ENCODE measurements at regions not wholly inside any gene's neighbourhood (a gene's known extent, or its start where the extent isn't known, plus 50 kb on each side); places are given as distances from the start of the nearest gene placed in this dataset.
"Not testable (repeated sequence)": the region's sequence is repeated elsewhere in the genome, so short reads cannot be mapped to it uniquely, and the experiment has no call there.

DNA sequence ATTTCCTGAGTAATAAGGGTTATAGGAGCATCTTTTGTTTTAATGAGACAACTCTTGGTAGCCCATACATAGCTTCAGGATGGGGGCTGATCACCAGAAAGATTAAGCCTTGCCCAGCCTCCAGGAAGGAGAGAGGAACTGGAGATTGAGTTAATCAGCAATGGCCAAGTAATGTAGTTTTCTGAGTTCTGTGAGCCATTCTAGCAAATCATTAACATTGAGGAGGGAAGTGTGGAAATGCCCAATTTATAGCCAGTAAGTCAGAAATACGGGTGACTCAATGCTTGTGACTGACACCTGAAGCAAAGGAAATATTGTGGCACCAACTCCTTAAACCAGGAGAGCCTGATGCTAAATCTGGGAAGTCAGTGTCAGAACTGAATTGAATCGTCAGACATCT, 205.1 kb upstream of the SRD5A2 start:
- Mint-ChIP-seq H3K4me3 (ENCODE audit: unreplicated experiment) (no peak overlapping the region), H3K27me3 (ENCODE audit: insufficient read depth, unreplicated experiment) (peaks cover 3% of the 10 kb centered on the region), H3K4me1 (ENCODE audit: low read depth, unreplicated experiment) (no peaks in the 10 kb centered on the region), H3K36me3 (ENCODE audit: insufficient read depth, unreplicated experiment) (peaks cover 6% of the 10 kb centered on the region), H3K9me3 (ENCODE audit: unreplicated experiment) (peaks cover 36% of the 10 kb centered on the region), H3K27ac (ENCODE audit: unreplicated experiment) (no peak overlapping the region)
- Histone ChIP-seq H3K36me3 (ENCODE audit: control insufficient read depth, insufficient read depth, low read length) (no peaks in the 10 kb centered on the region), H3K4me3 (ENCODE audit: low read depth, low read length) (no peak overlapping the region), H3K9me3 (peaks cover 14% of the 10 kb centered on the region), H3K4me1 (no peaks in the 10 kb centered on the region), H3K27me3 (replicated peaks; ENCODE audit: control insufficient read depth, insufficient read depth, low read length) (no peaks in the 10 kb centered on the region)
- intact Hi-C loops (cut with micrococcal nuclease; ENCODE audit: unreplicated experiment), result no loop called here
- POLR2A ChIA-PET, result no interaction called here
- no TSS peak for BruUV-seq (replicated peaks)
- CTCF ChIA-PET, result no interaction called here
- TF ChIP-seq CTCF (IDR thresholded peaks at IDR 0.05; ENCODE audit: insufficient read depth in 1 of 2, low read depth in 1 of 2, low read length in 1 of 2, severe bottlenecking in 1 of 2, unreplicated experiment in 1 of 2), result no peak
- no peak for DNase-seq

DNA sequence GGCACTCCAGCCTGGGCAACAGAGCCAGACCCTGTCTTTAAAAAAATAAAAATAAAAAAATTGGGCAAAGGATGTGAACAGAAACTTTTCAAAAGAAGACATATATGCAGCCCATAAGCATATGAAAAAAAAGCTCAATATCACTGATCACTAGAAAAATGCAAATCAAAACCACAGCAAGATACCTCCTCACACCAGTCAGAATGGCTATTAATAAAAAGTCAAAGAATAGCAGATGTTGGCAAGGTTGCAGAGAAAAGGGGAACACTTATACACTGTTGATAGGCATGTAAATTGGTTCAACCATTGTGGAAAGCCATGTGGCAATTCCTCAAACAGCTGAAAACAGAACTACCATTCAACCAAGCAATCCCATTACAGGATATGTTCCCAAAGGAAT, 204.1 kb upstream of the SRD5A2 start:
- H3K36me3 Mint-ChIP-seq (ENCODE audit: insufficient read depth, unreplicated experiment), result peaks cover 6% of the 10 kb centered on the region
- Histone ChIP-seq H3K9me3 (peaks cover 14% of the 10 kb centered on the region), H3K27me3 (replicated peaks; ENCODE audit: control insufficient read depth, insufficient read depth, low read length) (no peaks in the 10 kb centered on the region), H3K4me1 (no peaks in the 10 kb centered on the region), H3K4me3 (ENCODE audit: low read depth, low read length) (no peak overlapping the region), H3K36me3 (ENCODE audit: control insufficient read depth, insufficient read depth, low read length) (no peaks in the 10 kb centered on the region)
- no TSS peak for BruUV-seq (replicated peaks)
- no peak for TF ChIP-seq CTCF (IDR thresholded peaks at IDR 0.05; ENCODE audit: insufficient read depth in 1 of 2, low read depth in 1 of 2, low read length in 1 of 2, severe bottlenecking in 1 of 2, unreplicated experiment in 1 of 2)
- no peak for DNase-seq
- no peak overlapping the region for H3K4me3 Mint-ChIP-seq (ENCODE audit: unreplicated experiment)
- intact Hi-C loops (cut with micrococcal nuclease; ENCODE audit: unreplicated experiment), result no loop called here
- peaks cover 5% of the 10 kb centered on the region for H3K27me3 Mint-ChIP-seq (ENCODE audit: insufficient read depth, unreplicated experiment)
- ChIA-PET CTCF (no interaction called here), POLR2A (no interaction called here)
- no peak overlapping the region for H3K27ac Mint-ChIP-seq (ENCODE audit: unreplicated experiment)
- H3K9me3 Mint-ChIP-seq (ENCODE audit: unreplicated experiment), result peaks cover 46% of the 10 kb centered on the region
- no peaks in the 10 kb centered on the region for H3K4me1 Mint-ChIP-seq (ENCODE audit: low read depth, unreplicated experiment)

GRCh38 chr2:31783446-31784091, 202.8 kb upstream of the SRD5A2 start:
- H3K27ac Mint-ChIP-seq (ENCODE audit: unreplicated experiment); H3K27me3 Mint-ChIP-seq (ENCODE audit: insufficient read depth, unreplicated experiment); BruUV-seq (replicated peaks); H3K36me3 Mint-ChIP-seq (ENCODE audit: insufficient read depth, unreplicated experiment); H3K4me1 ChIP-seq; intact Hi-C loops (cut with micrococcal nuclease; ENCODE audit: unreplicated experiment); H3K27me3 ChIP-seq (replicated peaks; ENCODE audit: control insufficient read depth, insufficient read depth, low read length); POLR2A ChIA-PET; CTCF ChIA-PET; H3K36me3 ChIP-seq (ENCODE audit: control insufficient read depth, insufficient read depth, low read length); H3K4me3 ChIP-seq (ENCODE audit: low read depth, low read length); H3K4me3 Mint-ChIP-seq (ENCODE audit: unreplicated experiment); H3K4me1 Mint-ChIP-seq (ENCODE audit: low read depth, unreplicated experiment): not testable (repeated sequence)
- peak; percentile 51 to 67 for DNase-seq
- H3K9me3 Mint-ChIP-seq (ENCODE audit: unreplicated experiment), result peaks cover 50% of the 10 kb centered on the region
- peaks cover 14% of the 10 kb centered on the region for H3K9me3 ChIP-seq

DNA sequence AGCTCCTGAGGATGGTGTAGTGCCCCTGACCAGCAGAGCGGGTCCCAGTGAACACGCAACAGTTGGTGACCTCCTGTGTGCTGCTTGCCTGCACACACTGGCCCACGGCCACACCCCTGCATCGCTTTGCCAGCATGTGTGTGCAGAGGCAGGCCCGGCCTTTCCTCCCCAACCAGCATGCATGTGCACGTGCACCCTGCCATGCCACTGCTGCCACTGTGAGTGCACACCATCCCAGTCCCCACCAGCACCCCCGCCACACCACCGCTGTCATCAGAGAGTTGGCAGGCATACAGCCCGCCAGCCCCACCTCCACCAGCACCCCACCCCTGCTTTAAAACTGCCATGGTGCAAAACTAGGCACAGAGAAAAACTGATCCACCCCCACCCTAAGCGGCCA, 197.4 kb upstream of the SRD5A2 start:
- no peak overlapping the region for H3K4me3 Mint-ChIP-seq (ENCODE audit: unreplicated experiment)
- no TSS peak for BruUV-seq (replicated peaks)
- POLR2A ChIA-PET, result no interaction called here

More for the DNA sequence above, 197.4 kb upstream of the SRD5A2 start:
- peaks cover 5% of the 10 kb centered on the region; the same call in 1 of the 2 replicates for H3K9me3 ChIP-seq
- CTCF ChIA-PET, result no interaction called here
- H3K4me1 ChIP-seq, result no peaks in the 10 kb centered on the region
- Mint-ChIP-seq H3K27me3 (ENCODE audit: insufficient read depth, unreplicated experiment) (peaks cover 10% of the 10 kb centered on the region), H3K36me3 (ENCODE audit: insufficient read depth, unreplicated experiment) (peaks cover 6% of the 10 kb centered on the region), H3K4me1 (ENCODE audit: low read depth, unreplicated experiment) (no peaks in the 10 kb centered on the region), H3K27ac (ENCODE audit: unreplicated experiment) (no peak overlapping the region), H3K9me3 (ENCODE audit: unreplicated experiment) (peaks cover 37% of the 10 kb centered on the region)
- no peak overlapping the region for H3K4me3 ChIP-seq (ENCODE audit: low read depth, low read length)
- H3K36me3 ChIP-seq (ENCODE audit: control insufficient read depth, insufficient read depth, low read length), result no peaks in the 10 kb centered on the region
- intact Hi-C loops (cut with micrococcal nuclease; ENCODE audit: unreplicated experiment), result no loop called here
- TF ChIP-seq CTCF (IDR thresholded peaks at IDR 0.05; ENCODE audit: insufficient read depth in 1 of 2, low read depth in 1 of 2, low read length in 1 of 2, severe bottlenecking in 1 of 2, unreplicated experiment in 1 of 2), result no peak
- no peak for DNase-seq
- no peaks in the 10 kb centered on the region for H3K27me3 ChIP-seq (replicated peaks; ENCODE audit: control insufficient read depth, insufficient read depth, low read length)

All from Caco-2 (cell line).